ENCODE measurements at regions not wholly inside any gene's neighbourhood (a gene's known extent, or its start where the extent isn't known, plus 50 kb on each side); places are given as distances from the start of the nearest gene placed in this dataset.

- Histone ChIP-seq H3K9me2 (ENCODE audit: low read depth, low read length) (no peaks in the 10 kb centered on the region), H3K27ac (ENCODE audit: low read depth, low read length, poor library complexity, severe bottlenecking) (no peak overlapping the region), H3K27me3 (ENCODE audit: insufficient read depth, low read length) (no peaks in the 10 kb centered on the region), H2AFZ (ENCODE audit: low read length) (no peak overlapping the region), H3K4me2 (ENCODE audit: low read length) (no peak overlapping the region), H4K20me1 (ENCODE audit: insufficient read depth, low read length) (no peaks in the 10 kb centered on the region), H3K4me1 (ENCODE audit: insufficient read depth, low read length, severe bottlenecking) (no peaks in the 10 kb centered on the region), H3K9ac (ENCODE audit: low read length) (no peak overlapping the region), H3K36me3 (ENCODE audit: insufficient read depth, low read length) (no peaks in the 10 kb centered on the region), H3K4me3 (ENCODE audit: low read depth, low read length, poor library complexity, severe bottlenecking) (no peak overlapping the region), H3K9me3 (ENCODE audit: low read length) (no peaks in the 10 kb centered on the region), H3F3A (ENCODE audit: insufficient read depth, low read length) (no peaks in the 10 kb centered on the region), H3K79me2 (ENCODE audit: insufficient read depth, low read length) (no peaks in the 10 kb centered on the region)
- TF ChIP-seq EZH2 (IDR thresholded peaks at IDR 0.05; ENCODE audit: borderline replicate concordance, low read length), result no peak
- TF ChIP-seq, protein P1, sequence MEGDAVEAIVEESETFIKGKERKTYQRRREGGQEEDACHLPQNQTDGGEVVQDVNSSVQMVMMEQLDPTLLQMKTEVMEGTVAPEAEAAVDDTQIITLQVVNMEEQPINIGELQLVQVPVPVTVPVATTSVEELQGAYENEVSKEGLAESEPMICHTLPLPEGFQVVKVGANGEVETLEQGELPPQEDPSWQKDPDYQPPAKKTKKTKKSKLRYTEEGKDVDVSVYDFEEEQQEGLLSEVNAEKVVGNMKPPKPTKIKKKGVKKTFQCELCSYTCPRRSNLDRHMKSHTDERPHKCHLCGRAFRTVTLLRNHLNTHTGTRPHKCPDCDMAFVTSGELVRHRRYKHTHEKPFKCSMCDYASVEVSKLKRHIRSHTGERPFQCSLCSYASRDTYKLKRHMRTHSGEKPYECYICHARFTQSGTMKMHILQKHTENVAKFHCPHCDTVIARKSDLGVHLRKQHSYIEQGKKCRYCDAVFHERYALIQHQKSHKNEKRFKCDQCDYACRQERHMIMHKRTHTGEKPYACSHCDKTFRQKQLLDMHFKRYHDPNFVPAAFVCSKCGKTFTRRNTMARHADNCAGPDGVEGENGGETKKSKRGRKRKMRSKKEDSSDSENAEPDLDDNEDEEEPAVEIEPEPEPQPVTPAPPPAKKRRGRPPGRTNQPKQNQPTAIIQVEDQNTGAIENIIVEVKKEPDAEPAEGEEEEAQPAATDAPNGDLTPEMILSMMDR (IDR thresholded peaks at IDR 0.05; ENCODE audit: low read length), result no peak
Measured at GRCh38 chr5:6961123-6961522, 247.9 kb downstream of the TENT4A start.

DNA sequence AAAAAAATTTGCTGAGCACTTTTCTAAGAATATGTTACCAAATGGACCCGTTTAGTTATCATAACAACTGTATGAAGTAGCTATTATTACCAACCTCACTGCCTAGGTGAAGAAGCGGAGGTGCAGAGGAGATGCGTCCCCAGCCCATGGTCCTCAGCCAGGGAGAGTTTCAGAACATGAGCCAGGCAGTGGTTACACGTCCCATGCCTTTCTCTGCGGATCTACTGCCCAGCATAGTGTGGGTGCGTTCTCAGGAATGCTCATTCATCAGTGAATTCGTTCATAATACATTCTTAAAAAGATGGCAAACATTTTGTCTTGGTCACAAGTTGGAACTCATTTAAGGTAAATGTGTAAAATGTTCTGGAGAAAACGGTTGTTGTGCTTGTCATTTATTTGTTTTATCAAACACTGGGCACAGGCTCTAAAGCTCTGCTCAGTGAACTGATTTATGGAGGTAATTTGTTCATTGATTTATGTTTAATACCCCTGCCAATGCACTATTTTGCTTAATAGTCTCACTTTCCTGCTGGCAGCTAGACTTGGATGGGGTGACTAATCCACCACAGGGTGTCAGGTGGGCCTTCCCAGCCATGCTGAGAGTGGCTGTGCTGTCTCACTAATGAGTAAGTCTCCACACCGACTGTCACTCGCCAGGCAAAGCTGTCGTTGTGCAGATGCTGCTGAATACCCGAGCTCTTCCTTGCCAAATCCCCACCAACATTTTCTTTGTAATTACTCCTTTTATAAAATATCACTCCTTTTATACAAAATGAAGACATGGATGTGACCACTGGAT, 248.8 kb downstream of the TENT4A start:
- no peaks in the 10 kb centered on the region for H3K9me3 ChIP-seq (ENCODE audit: low read length)
- no peaks in the 10 kb centered on the region for H3K9me2 ChIP-seq (ENCODE audit: low read depth, low read length)

GRCh38 chr5:6976971-6977370, 263.7 kb downstream of the TENT4A start:
- Histone ChIP-seq H3K36me3 (ENCODE audit: insufficient read depth, low read length) (no peaks in the 10 kb centered on the region), H3K9me2 (ENCODE audit: low read depth, low read length) (no peaks in the 10 kb centered on the region), H3K79me2 (ENCODE audit: insufficient read depth, low read length) (no peaks in the 10 kb centered on the region), H3K9ac (ENCODE audit: low read length) (no peak overlapping the region), H2AFZ (ENCODE audit: low read length) (no peak overlapping the region), H3F3A (ENCODE audit: insufficient read depth, low read length) (no peaks in the 10 kb centered on the region), H3K4me2 (ENCODE audit: low read length) (no peak overlapping the region), H3K9me3 (ENCODE audit: low read length) (no peaks in the 10 kb centered on the region), H4K20me1 (ENCODE audit: insufficient read depth, low read length) (no peaks in the 10 kb centered on the region), H3K4me3 (ENCODE audit: low read depth, low read length, poor library complexity, severe bottlenecking) (no peak overlapping the region), H3K27ac (ENCODE audit: low read depth, low read length, poor library complexity, severe bottlenecking) (no peak overlapping the region), H3K27me3 (ENCODE audit: insufficient read depth, low read length) (no peaks in the 10 kb centered on the region), H3K4me1 (ENCODE audit: insufficient read depth, low read length, severe bottlenecking) (no peaks in the 10 kb centered on the region)
- TF ChIP-seq, protein P1 (IDR thresholded peaks at IDR 0.05; ENCODE audit: low read length), result no peak
- no peak for TF ChIP-seq EZH2 (IDR thresholded peaks at IDR 0.05; ENCODE audit: borderline replicate concordance, low read length)

More for the DNA sequence above, 248.8 kb downstream of the TENT4A start:
- TF ChIP-seq, protein P1 (IDR thresholded peaks at IDR 0.05; ENCODE audit: low read length), result no peak
- TF ChIP-seq EZH2 (IDR thresholded peaks at IDR 0.05; ENCODE audit: borderline replicate concordance, low read length), result no peak
- no peak overlapping the region for H3K4me2 ChIP-seq (ENCODE audit: low read length)
- H3K4me3 ChIP-seq (ENCODE audit: low read depth, low read length, poor library complexity, severe bottlenecking), result no peak overlapping the region
- H4K20me1 ChIP-seq (ENCODE audit: insufficient read depth, low read length), result no peaks in the 10 kb centered on the region
- no peak overlapping the region for H3K27ac ChIP-seq (ENCODE audit: low read depth, low read length, poor library complexity, severe bottlenecking)
- no peaks in the 10 kb centered on the region for H3K4me1 ChIP-seq (ENCODE audit: insufficient read depth, low read length, severe bottlenecking)
- no peaks in the 10 kb centered on the region for H3F3A ChIP-seq (ENCODE audit: insufficient read depth, low read length)
- H3K9ac ChIP-seq (ENCODE audit: low read length), result no peak overlapping the region
- no peaks in the 10 kb centered on the region for H3K36me3 ChIP-seq (ENCODE audit: insufficient read depth, low read length)
- H3K27me3 ChIP-seq (ENCODE audit: insufficient read depth, low read length), result no peaks in the 10 kb centered on the region
- no peaks in the 10 kb centered on the region for H3K79me2 ChIP-seq (ENCODE audit: insufficient read depth, low read length)
- no peak overlapping the region for H2AFZ ChIP-seq (ENCODE audit: low read length)
